Endodermal cell (in vitro differentiated cells): ENCODE measurements at regions not wholly inside any gene's neighbourhood (a gene's known extent, or its start where the extent isn't known, plus 50 kb on each side); places are given as distances from the start of the nearest gene placed in this dataset.

ENCODE experiments used
- DNase-seq: peaks from one replicate; pipeline ENCODE4 v3.0.0-alpha.2; 2017
- H3K27ac ChIP-seq: 2 replicates; pipeline ENCODE4 v1.5.1; 2013; ENCODE audit warnings: mild to moderate bottlenecking, low read depth, low read length, moderate library complexity
- H3K27me3 ChIP-seq: 2 replicates; pipeline ENCODE4 v1.6.1; 2013; ENCODE audit warnings: mild to moderate bottlenecking, low read length, moderate library complexity; ENCODE audit not compliant: insufficient read depth, control insufficient read depth, poor library complexity, severe bottlenecking
- H3K36me3 ChIP-seq: 2 replicates; pipeline ENCODE4 v1.7.0; 2013; ENCODE audit warnings: mild to moderate bottlenecking, low read length, moderate library complexity; ENCODE audit not compliant: control insufficient read depth, insufficient read depth
- H3K4me1 ChIP-seq: one replicate; pipeline ENCODE4 v1.7.0; 2013; ENCODE audit warnings: low read length; ENCODE audit not compliant: control insufficient read depth, insufficient read depth
- H3K4me3 ChIP-seq: 2 replicates; pipeline ENCODE4 v1.5.1; 2013; ENCODE audit warnings: mild to moderate bottlenecking, low read length, moderate library complexity
- H3K9ac ChIP-seq: 2 replicates; pipeline ENCODE4 v1.6.1; 2013; ENCODE audit warnings: mild to moderate bottlenecking, low read length, moderate library complexity; ENCODE audit not compliant: poor library complexity, severe bottlenecking; ENCODE audit errors: extremely low read depth
- H3K9me3 ChIP-seq: 2 replicates; pipeline ENCODE4 v1.6.1; 2013; ENCODE audit warnings: mild to moderate bottlenecking, low read length, moderate library complexity; ENCODE audit not compliant: control insufficient read depth
- H3K27ac Mint-ChIP-seq: 2 replicates; pipeline ENCODE4 v1.8.0; 2020; ENCODE audit warnings: mixed read lengths
- H3K27me3 Mint-ChIP-seq: 2 replicates; pipeline ENCODE4 v1.8.0; 2021; ENCODE audit warnings: mild to moderate bottlenecking, mixed read lengths; ENCODE audit not compliant: insufficient read depth
- H3K36me3 Mint-ChIP-seq: 2 replicates; pipeline ENCODE4 v1.8.0; 2020; ENCODE audit warnings: low read depth, mixed read lengths
- H3K4me1 Mint-ChIP-seq: 2 replicates; pipeline ENCODE4 v1.8.0; 2020; ENCODE audit warnings: mixed read lengths
- H3K4me3 Mint-ChIP-seq: 2 replicates; pipeline ENCODE4 v1.8.0; 2020; ENCODE audit warnings: mild to moderate bottlenecking, moderate library complexity, mixed read lengths
- H3K9me3 Mint-ChIP-seq: 2 replicates; pipeline ENCODE4 v1.8.0; 2020; ENCODE audit warnings: mild to moderate bottlenecking, mixed read lengths
- WGBS, 2 experiments: methylation state at CpG; one replicate each; pipeline versions ENCODE4 v1.1.5 to v1.1.7; 2013; ENCODE audit warnings: missing lambda C conversion rate in 2 of 2, mixed read lengths in 1 of 2; ENCODE audit not compliant: insufficient coverage in 1 of 2, insufficient read length in 1 of 2; 5-methylcytosine and 5-hydroxymethylcytosine counted together
- TF ChIP-seq, protein P1 (sequence below): fragments of 200-600 bp; sonication (generic); conservative IDR thresholded peaks from 2 replicates; pipeline ENCODE4 v1.5.0; 2021; ENCODE audit warnings: antibody characterized with exemption, mild to moderate bottlenecking

DNA sequence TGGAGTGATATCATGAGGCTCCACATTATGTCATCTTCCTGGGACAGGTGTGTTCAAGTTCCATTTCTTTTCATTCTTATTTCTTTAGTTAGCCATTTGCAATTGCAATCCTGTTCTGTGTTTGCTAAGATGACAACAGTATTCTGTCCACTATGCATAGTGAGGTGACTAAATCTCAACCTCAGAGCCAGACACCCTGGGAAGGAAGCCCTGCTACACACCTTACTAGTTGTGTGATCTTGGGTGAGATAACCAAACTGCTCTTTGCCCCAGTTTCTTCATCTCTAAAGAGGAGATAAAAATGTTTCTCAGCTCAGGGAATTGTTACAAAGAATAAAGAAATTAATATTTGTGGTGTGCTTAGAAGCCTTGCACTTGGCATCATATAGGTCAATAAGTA, 215.1 kb upstream of the RPS23 start:
- Histone ChIP-seq H3K36me3 (no peaks in the 10 kb centered on the region), H3K27ac (no peak overlapping the region), H3K9me3 (no peaks in the 10 kb centered on the region), H3K9ac (no peak overlapping the region), H3K4me1 (no peaks in the 10 kb centered on the region), H3K27me3 (no peaks in the 10 kb centered on the region), H3K4me3 (no peak overlapping the region)
- TF ChIP-seq, protein P1, sequence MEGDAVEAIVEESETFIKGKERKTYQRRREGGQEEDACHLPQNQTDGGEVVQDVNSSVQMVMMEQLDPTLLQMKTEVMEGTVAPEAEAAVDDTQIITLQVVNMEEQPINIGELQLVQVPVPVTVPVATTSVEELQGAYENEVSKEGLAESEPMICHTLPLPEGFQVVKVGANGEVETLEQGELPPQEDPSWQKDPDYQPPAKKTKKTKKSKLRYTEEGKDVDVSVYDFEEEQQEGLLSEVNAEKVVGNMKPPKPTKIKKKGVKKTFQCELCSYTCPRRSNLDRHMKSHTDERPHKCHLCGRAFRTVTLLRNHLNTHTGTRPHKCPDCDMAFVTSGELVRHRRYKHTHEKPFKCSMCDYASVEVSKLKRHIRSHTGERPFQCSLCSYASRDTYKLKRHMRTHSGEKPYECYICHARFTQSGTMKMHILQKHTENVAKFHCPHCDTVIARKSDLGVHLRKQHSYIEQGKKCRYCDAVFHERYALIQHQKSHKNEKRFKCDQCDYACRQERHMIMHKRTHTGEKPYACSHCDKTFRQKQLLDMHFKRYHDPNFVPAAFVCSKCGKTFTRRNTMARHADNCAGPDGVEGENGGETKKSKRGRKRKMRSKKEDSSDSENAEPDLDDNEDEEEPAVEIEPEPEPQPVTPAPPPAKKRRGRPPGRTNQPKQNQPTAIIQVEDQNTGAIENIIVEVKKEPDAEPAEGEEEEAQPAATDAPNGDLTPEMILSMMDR: no peak
- Mint-ChIP-seq H3K27ac (no peak overlapping the region), H3K4me1 (no peaks in the 10 kb centered on the region), H3K4me3 (no peak overlapping the region), H3K36me3 (no peaks in the 10 kb centered on the region), H3K27me3 (no peaks in the 10 kb centered on the region), H3K9me3 (no peaks in the 10 kb centered on the region)
- no peak for DNase-seq

DNA sequence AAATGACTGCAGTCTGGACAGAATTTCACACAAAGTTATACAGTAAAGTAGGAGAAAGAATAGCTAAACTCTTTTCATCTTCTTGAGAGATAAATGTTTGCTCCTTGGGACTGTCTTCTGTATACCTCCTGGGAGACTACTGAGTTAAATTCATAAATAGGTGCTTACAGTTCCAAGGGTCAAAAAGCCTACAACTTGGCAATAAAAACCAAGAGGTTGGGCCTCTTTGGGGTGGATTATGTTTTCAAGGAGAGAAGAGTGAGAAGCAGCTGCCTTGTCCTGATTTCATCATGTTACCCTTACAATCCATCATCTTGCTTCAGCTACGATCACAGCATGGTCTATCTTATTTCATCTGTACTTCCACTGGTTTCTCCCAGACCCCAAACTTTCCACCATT, 213.2 kb upstream of the RPS23 start:
- Histone ChIP-seq H3K27me3 (no peaks in the 10 kb centered on the region), H3K36me3 (no peaks in the 10 kb centered on the region), H3K4me3 (no peak overlapping the region), H3K9me3 (no peaks in the 10 kb centered on the region), H3K4me1 (no peaks in the 10 kb centered on the region), H3K9ac (no peak overlapping the region), H3K27ac (no peak overlapping the region)
- Mint-ChIP-seq H3K4me3 (no peak overlapping the region), H3K27ac (no peak overlapping the region), H3K9me3 (no peaks in the 10 kb centered on the region), H3K36me3 (no peaks in the 10 kb centered on the region), H3K4me1 (no peaks in the 10 kb centered on the region), H3K27me3 (no peaks in the 10 kb centered on the region)
- no peak for DNase-seq
- WGBS, 2 experiments: 100% methylated on average over 1 of the region's 1 CpG; no CpG with 5 or more reads in 1 of the 2 experiments
- TF ChIP-seq, protein P1: no peak

DNA sequence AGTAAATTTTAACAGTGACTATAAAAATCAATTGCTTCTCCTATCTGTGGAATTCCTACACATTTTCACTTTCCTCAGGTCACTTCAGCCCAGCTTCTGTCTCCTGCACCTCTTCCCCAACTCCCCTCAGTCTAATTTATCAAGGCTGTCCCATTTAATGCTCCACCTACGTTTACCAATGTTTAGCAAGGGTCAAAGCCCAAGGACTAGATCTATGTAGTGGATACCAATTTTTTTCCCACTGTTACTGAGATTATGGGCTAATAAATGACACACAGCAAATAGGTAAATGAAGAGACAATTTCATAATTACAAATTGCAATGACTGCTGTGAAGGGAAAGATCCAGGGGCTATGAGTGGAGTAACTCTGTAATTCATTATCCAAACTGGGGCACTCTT, 211.5 kb upstream of the RPS23 start:
- Histone ChIP-seq H3K27me3 (no peaks in the 10 kb centered on the region), H3K27ac (no peak overlapping the region), H3K4me3 (no peak overlapping the region), H3K4me1 (no peaks in the 10 kb centered on the region), H3K9ac (no peak overlapping the region), H3K36me3 (no peaks in the 10 kb centered on the region), H3K9me3 (no peaks in the 10 kb centered on the region)
- 80 to 90% methylated on average over 1 of the region's 1 CpG for WGBS, 2 experiments
- no peak for DNase-seq
- TF ChIP-seq, protein P1: no peak
- Mint-ChIP-seq H3K4me1 (no peaks in the 10 kb centered on the region), H3K36me3 (no peaks in the 10 kb centered on the region), H3K27ac (no peak overlapping the region), H3K9me3 (no peaks in the 10 kb centered on the region), H3K4me3 (no peak overlapping the region), H3K27me3 (no peaks in the 10 kb centered on the region)
